ENCODE measurements at regions not wholly inside any gene's neighbourhood (a gene's known extent, or its start where the extent isn't known, plus 50 kb on each side); places are given as distances from the start of the nearest gene placed in this dataset.
A peak's percentile ranks its signal among the peaks of the same experiment; 100 is the strongest.
"Not testable (repeated sequence)": the region's sequence is repeated elsewhere in the genome, so short reads cannot be mapped to it uniquely, and the experiment has no call there.

GRCh38 chr9:109599131-109599530 lies 101.0 kb upstream of the PTPN3 start:
- no peak for DNase-seq

- no peak for DNase-seq
These were observed 101.6 kb upstream of the PTPN3 start for GRCh38 chr9:109599711-109600110.

GRCh38 chr9:109600142-109600541 lies 102.0 kb upstream of the PTPN3 start:
- DNase-seq, result peak; percentile 98

GRCh38 chr9:109601181-109601580 lies 103.1 kb upstream of the PTPN3 start:
- no peak for DNase-seq

GRCh38 chr9:109602987-109603386 lies 104.9 kb upstream of the PTPN3 start:
- DNase-seq, result peak; percentile 31

- peak; percentile 73 for DNase-seq
These were observed 106.0 kb upstream of the PTPN3 start for GRCh38 chr9:109604131-109604530.

GRCh38 chr9:109604781-109605180 lies 106.7 kb upstream of the PTPN3 start:
- no peak for DNase-seq

- no peak for DNase-seq
These were observed 111.0 kb upstream of the PTPN3 start for GRCh38 chr9:109609060-109609459.

- DNase-seq, result peak; percentile 95
These were observed 118.5 kb upstream of the PTPN3 start for GRCh38 chr9:109616571-109617120.

- no peak for DNase-seq
These were observed 121.2 kb upstream of the PTPN3 start for GRCh38 chr9:109619310-109619709.

- no peak for DNase-seq
These were observed 126.0 kb upstream of the PTPN3 start for GRCh38 chr9:109624143-109624542.

GRCh38 chr9:109624896-109625295 lies 126.8 kb upstream of the PTPN3 start:
- DNase-seq, result no peak

- no peak for DNase-seq
These were observed 128.9 kb upstream of the PTPN3 start for GRCh38 chr9:109627042-109627441.

- no peak for DNase-seq
These were observed 131.5 kb upstream of the PTPN3 start for GRCh38 chr9:109629615-109630014.

- no peak for DNase-seq
These were observed 134.7 kb upstream of the PTPN3 start for GRCh38 chr9:109632817-109633216.

GRCh38 chr9:109639674-109640579 lies 140.1 kb upstream of the PALM2AKAP2 start:
- no peak for DNase-seq

GRCh38 chr9:109640580-109641371 lies 139.2 kb upstream of the PALM2AKAP2 start:
- DNase-seq, result peak; percentile 48

- no peak for DNase-seq
These were observed 138.7 kb upstream of the PALM2AKAP2 start for GRCh38 chr9:109641372-109641659.

- DNase-seq, result peak; percentile 26
These were observed 127.9 kb upstream of the PALM2AKAP2 start for GRCh38 chr9:109652112-109652511.

- peak; percentile 48 for DNase-seq
These were observed 127.0 kb upstream of the PALM2AKAP2 start for GRCh38 chr9:109652971-109653370.

- no peak for DNase-seq
These were observed 126.5 kb upstream of the PALM2AKAP2 start for GRCh38 chr9:109653470-109653869.

- not testable (repeated sequence) for DNase-seq
These were observed 116.0 kb upstream of the PALM2AKAP2 start for GRCh38 chr9:109663978-109664377.

GRCh38 chr9:109665736-109666135 lies 114.3 kb upstream of the PALM2AKAP2 start:
- DNase-seq, result not testable (repeated sequence)

- no peak for DNase-seq
These were observed 98.7 kb upstream of the PALM2AKAP2 start for GRCh38 chr9:109681301-109681700.

Data from fibroblast of skin of abdomen (primary cell).